ENCODE measurements at regions not wholly inside any gene's neighbourhood (a gene's known extent, or its start where the extent isn't known, plus 50 kb on each side); places are given as distances from the start of the nearest gene placed in this dataset.

- Histone ChIP-seq H3K27ac (ENCODE audit: low read depth, low read length) (no peak overlapping the region), H3K9me3 (ENCODE audit: insufficient read depth, low read depth, low read length) (no peaks in the 10 kb centered on the region), H3K4ac (ENCODE audit: low read depth, low read length) (no peak overlapping the region), H3K79me2 (ENCODE audit: control insufficient read depth, insufficient read depth, low read length, poor library complexity) (no peaks in the 10 kb centered on the region), H3K4me1 (ENCODE audit: control insufficient read depth in 1 of 2, insufficient read depth in 2 of 2, low read length in 2 of 2) (no peaks in the 10 kb centered on the region), H2AK5ac (ENCODE audit: low read length) (no peak overlapping the region), H3K27me3 (ENCODE audit: insufficient read depth, low read length) (no peaks in the 10 kb centered on the region), H4K12ac (ENCODE audit: low read depth, low read length) (no peak overlapping the region), H3K4me2 (ENCODE audit: low read length) (no peak overlapping the region), H3K23ac (ENCODE audit: low read length) (no peak overlapping the region), H3K36me3 (ENCODE audit: control insufficient read depth in 1 of 2, insufficient read depth in 2 of 2, low read length in 2 of 2) (no peaks in the 10 kb centered on the region), H2BK5ac (ENCODE audit: low read depth, low read length, poor library complexity) (no peak overlapping the region), H2BK12ac (ENCODE audit: low read length) (no peak overlapping the region), H3K79me1 (ENCODE audit: low read length) (no peaks in the 10 kb centered on the region), H4K91ac (ENCODE audit: low read depth, low read length) (no peak overlapping the region), H2AFZ (ENCODE audit: insufficient read depth, low read length, poor library complexity) (no peak overlapping the region), H3K18ac (ENCODE audit: low read length) (no peak overlapping the region), H4K8ac (ENCODE audit: low read depth, low read length) (no peak overlapping the region), H3K9ac (ENCODE audit: low read length) (no peak overlapping the region), H2BK120ac (ENCODE audit: insufficient read depth, low read length, poor library complexity) (no peak overlapping the region), H3K4me3 (ENCODE audit: low read depth, low read length) (no peak overlapping the region), H3K14ac (ENCODE audit: low read length) (no peak overlapping the region)
- DNase-seq: no peak
- no CpG with 5 or more reads among the region's 4 CpGs for WGBS (ENCODE audit: extremely low coverage, insufficient coverage, insufficient read length)
Observed at GRCh38 chr12:20039562-20039961, 328.8 kb upstream of the PDE3A start.

DNA sequence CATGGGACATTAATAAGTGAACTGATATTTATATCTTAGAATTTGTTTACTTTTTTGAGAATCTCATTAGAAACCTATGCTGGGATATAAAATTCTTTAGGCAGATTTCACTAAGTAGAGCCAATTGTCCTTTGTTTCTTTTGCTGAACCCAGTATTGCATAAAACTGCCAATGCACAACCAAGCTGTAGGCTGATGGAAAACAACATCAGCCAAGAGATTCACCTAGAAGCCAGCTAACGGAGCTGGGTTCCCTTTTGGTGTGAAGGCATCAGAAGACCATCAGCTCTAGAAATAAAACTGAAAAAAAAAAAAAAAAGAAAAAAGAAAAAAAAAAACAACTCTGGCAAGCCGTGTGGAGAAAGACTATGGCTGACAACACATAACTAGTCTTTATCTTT, 328.2 kb upstream of the PDE3A start:
- Histone ChIP-seq H3K18ac (ENCODE audit: low read length) (no peak overlapping the region), H2BK12ac (ENCODE audit: low read length) (no peak overlapping the region), H3K4me1 (ENCODE audit: control insufficient read depth in 1 of 2, insufficient read depth in 2 of 2, low read length in 2 of 2) (no peaks in the 10 kb centered on the region), H3K9ac (ENCODE audit: low read length) (no peak overlapping the region), H3K4me3 (ENCODE audit: low read depth, low read length) (no peak overlapping the region), H2AFZ (ENCODE audit: insufficient read depth, low read length, poor library complexity) (no peak overlapping the region), H3K9me3 (ENCODE audit: insufficient read depth, low read depth, low read length) (no peaks in the 10 kb centered on the region), H4K8ac (ENCODE audit: low read depth, low read length) (no peak overlapping the region), H3K79me2 (ENCODE audit: control insufficient read depth, insufficient read depth, low read length, poor library complexity) (no peaks in the 10 kb centered on the region), H3K27me3 (ENCODE audit: insufficient read depth, low read length) (no peaks in the 10 kb centered on the region), H3K14ac (ENCODE audit: low read length) (no peak overlapping the region), H3K4me2 (ENCODE audit: low read length) (no peak overlapping the region), H2BK120ac (ENCODE audit: insufficient read depth, low read length, poor library complexity) (no peak overlapping the region), H3K23ac (ENCODE audit: low read length) (no peak overlapping the region), H3K27ac (ENCODE audit: low read depth, low read length) (no peak overlapping the region), H2AK5ac (ENCODE audit: low read length) (no peak overlapping the region), H3K4ac (ENCODE audit: low read depth, low read length) (no peak overlapping the region), H3K36me3 (ENCODE audit: control insufficient read depth in 1 of 2, insufficient read depth in 2 of 2, low read length in 2 of 2) (no peaks in the 10 kb centered on the region), H4K12ac (ENCODE audit: low read depth, low read length) (no peak overlapping the region), H2BK5ac (ENCODE audit: low read depth, low read length, poor library complexity) (no peak overlapping the region), H3K79me1 (ENCODE audit: low read length) (no peaks in the 10 kb centered on the region), H4K91ac (ENCODE audit: low read depth, low read length) (no peak overlapping the region)
- DNase-seq: no peak
- no CpG with 5 or more reads among the region's 2 CpGs for WGBS (ENCODE audit: extremely low coverage, insufficient coverage, insufficient read length)

DNA sequence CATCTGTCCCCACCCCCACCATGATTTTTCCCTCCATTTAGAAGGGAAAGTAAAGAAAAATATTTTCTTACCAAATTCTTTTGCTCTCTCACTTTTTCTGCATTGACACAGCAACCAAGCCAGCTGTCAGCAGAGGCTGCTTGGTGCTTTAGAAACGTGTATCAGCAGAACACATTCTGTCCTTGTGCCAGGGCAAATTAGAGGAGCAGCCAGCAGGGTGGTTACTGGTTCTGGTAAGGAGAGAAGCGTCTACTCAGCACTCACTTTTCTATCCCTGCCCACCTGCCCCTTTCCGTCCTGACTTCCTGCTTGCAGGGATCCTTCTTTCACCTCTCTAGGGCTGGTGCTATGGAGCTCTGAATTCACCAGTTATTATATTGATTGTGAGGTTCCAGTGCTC, 327.5 kb upstream of the PDE3A start:
- H3K4me2 ChIP-seq (ENCODE audit: low read length): no peak overlapping the region
- H3K14ac ChIP-seq (ENCODE audit: low read length): no peak overlapping the region
- no peak overlapping the region for H3K23ac ChIP-seq (ENCODE audit: low read length)
- H3K27me3 ChIP-seq (ENCODE audit: insufficient read depth, low read length): no peaks in the 10 kb centered on the region
- H3K4me3 ChIP-seq (ENCODE audit: low read depth, low read length): no peak overlapping the region
- no peaks in the 10 kb centered on the region for H3K36me3 ChIP-seq (ENCODE audit: control insufficient read depth in 1 of 2, insufficient read depth in 2 of 2, low read length in 2 of 2)
- no peak overlapping the region for H3K9ac ChIP-seq (ENCODE audit: low read length)
- no peak overlapping the region for H4K12ac ChIP-seq (ENCODE audit: low read depth, low read length)
- H3K4me1 ChIP-seq (ENCODE audit: control insufficient read depth in 1 of 2, insufficient read depth in 2 of 2, low read length in 2 of 2): no peaks in the 10 kb centered on the region
- H3K4ac ChIP-seq (ENCODE audit: low read depth, low read length): no peak overlapping the region
- no peak overlapping the region for H3K27ac ChIP-seq (ENCODE audit: low read depth, low read length)
- no peaks in the 10 kb centered on the region for H3K9me3 ChIP-seq (ENCODE audit: insufficient read depth, low read depth, low read length)
- H3K79me2 ChIP-seq (ENCODE audit: control insufficient read depth, insufficient read depth, low read length, poor library complexity): no peaks in the 10 kb centered on the region
- H4K91ac ChIP-seq (ENCODE audit: low read depth, low read length): no peak overlapping the region
- no peak overlapping the region for H2AFZ ChIP-seq (ENCODE audit: insufficient read depth, low read length, poor library complexity)
- WGBS (ENCODE audit: extremely low coverage, insufficient coverage, insufficient read length): no CpG with 5 or more reads among the region's 3 CpGs
- DNase-seq: no peak
- H3K18ac ChIP-seq (ENCODE audit: low read length): no peak overlapping the region
- no peaks in the 10 kb centered on the region for H3K79me1 ChIP-seq (ENCODE audit: low read length)
- H2BK5ac ChIP-seq (ENCODE audit: low read depth, low read length, poor library complexity): no peak overlapping the region
- no peak overlapping the region for H4K8ac ChIP-seq (ENCODE audit: low read depth, low read length)
- no peak overlapping the region for H2BK120ac ChIP-seq (ENCODE audit: insufficient read depth, low read length, poor library complexity)
- H2AK5ac ChIP-seq (ENCODE audit: low read length): no peak overlapping the region
- no peak overlapping the region for H2BK12ac ChIP-seq (ENCODE audit: low read length)

- Histone ChIP-seq H3K18ac (ENCODE audit: low read length) (no peak overlapping the region), H3K9ac (ENCODE audit: low read length) (no peak overlapping the region), H2AFZ (ENCODE audit: insufficient read depth, low read length, poor library complexity) (no peak overlapping the region), H3K27ac (ENCODE audit: low read depth, low read length) (no peak overlapping the region), H3K79me1 (ENCODE audit: low read length) (no peaks in the 10 kb centered on the region), H3K79me2 (ENCODE audit: control insufficient read depth, insufficient read depth, low read length, poor library complexity) (no peaks in the 10 kb centered on the region), H3K9me3 (ENCODE audit: insufficient read depth, low read depth, low read length) (no peaks in the 10 kb centered on the region), H3K4me3 (ENCODE audit: low read depth, low read length) (no peak overlapping the region), H2AK5ac (ENCODE audit: low read length) (no peak overlapping the region), H3K36me3 (ENCODE audit: control insufficient read depth in 1 of 2, insufficient read depth in 2 of 2, low read length in 2 of 2) (no peaks in the 10 kb centered on the region), H2BK12ac (ENCODE audit: low read length) (no peak overlapping the region), H4K8ac (ENCODE audit: low read depth, low read length) (no peak overlapping the region), H3K27me3 (ENCODE audit: insufficient read depth, low read length) (no peaks in the 10 kb centered on the region), H3K14ac (ENCODE audit: low read length) (no peak overlapping the region), H4K91ac (ENCODE audit: low read depth, low read length) (no peak overlapping the region), H3K4me1 (ENCODE audit: control insufficient read depth in 1 of 2, insufficient read depth in 2 of 2, low read length in 2 of 2) (no peaks in the 10 kb centered on the region), H4K12ac (ENCODE audit: low read depth, low read length) (no peak overlapping the region), H3K4ac (ENCODE audit: low read depth, low read length) (no peak overlapping the region), H2BK120ac (ENCODE audit: insufficient read depth, low read length, poor library complexity) (no peak overlapping the region), H3K4me2 (ENCODE audit: low read length) (no peak overlapping the region), H2BK5ac (ENCODE audit: low read depth, low read length, poor library complexity) (no peak overlapping the region), H3K23ac (ENCODE audit: low read length) (no peak overlapping the region)
- no peak for DNase-seq
- WGBS (ENCODE audit: extremely low coverage, insufficient coverage, insufficient read length): no CpG with 5 or more reads among the region's 1 CpG
Observed at GRCh38 chr12:20044351-20044750, 324.0 kb upstream of the PDE3A start.
